ENCODE measurements at regions not wholly inside any gene's neighbourhood (a gene's known extent, or its start where the extent isn't known, plus 50 kb on each side); places are given as distances from the start of the nearest gene placed in this dataset.
"Not testable (repeated sequence)": the region's sequence is repeated elsewhere in the genome, so short reads cannot be mapped to it uniquely, and the experiment has no call there.

DNA sequence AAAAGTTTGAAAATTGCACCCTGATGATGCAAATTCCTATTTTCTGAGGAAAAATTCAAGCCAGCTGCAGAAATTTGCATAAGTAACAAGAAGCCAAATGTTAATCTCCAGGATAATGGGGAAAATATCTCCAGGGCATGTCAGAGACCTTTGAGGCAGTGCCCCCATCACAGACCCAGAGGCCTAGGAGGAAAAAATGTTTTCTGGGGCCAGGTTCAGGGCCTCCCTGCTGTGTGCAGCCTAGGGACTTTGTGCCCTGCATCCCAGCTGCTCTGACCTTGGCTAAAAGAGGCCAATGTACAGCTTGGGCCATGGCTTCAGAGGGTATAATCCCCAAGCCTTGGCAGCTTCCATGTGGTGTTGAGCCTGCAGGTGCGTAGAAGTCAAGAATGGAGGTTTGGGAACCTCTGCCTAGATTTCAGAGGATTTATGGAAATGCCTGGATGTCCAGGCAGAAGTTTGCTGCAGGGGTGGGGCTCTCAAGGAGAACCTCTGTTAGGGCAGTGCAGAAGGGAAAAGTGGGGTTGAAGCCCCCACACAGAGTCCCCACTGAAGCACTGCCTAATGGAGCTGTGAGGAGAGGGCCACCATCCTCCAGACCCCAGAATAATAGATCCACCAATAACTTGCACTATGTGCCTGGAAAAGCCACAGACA is 51.7 kb upstream of the NDUFV2 start:
- DNase-seq (ENCODE audit: low spot score): not testable (repeated sequence)
